ENCODE measurements at regions not wholly inside any gene's neighbourhood (a gene's known extent, or its start where the extent isn't known, plus 50 kb on each side); places are given as distances from the start of the nearest gene placed in this dataset.

DNA sequence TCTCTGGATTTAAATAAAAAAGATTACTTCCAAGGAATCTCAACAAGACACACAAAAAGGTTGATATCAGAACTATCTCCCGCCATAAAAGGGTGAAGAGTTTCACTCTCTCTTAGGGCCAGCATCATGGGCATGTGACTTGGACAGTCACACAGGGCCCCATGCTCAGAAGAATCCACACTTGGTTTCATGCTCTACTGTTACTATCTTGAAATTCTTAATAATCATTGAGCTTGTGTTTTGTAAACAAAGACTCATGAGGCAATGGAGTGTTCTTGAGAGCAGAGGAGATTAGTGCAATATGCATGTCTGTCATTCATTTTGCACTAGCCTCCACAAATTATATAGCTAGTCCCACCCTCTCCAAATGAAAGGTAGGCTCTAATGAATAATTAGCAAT lies 58.4 kb downstream of the HMHB1 start:
- Histone ChIP-seq H3K27ac (ENCODE audit: insufficient read length, low read depth, low read length) (no peak overlapping the region), H2AFZ (ENCODE audit: low read length) (no peak overlapping the region), H3K27me3 (ENCODE audit: insufficient read depth, low read length) (no peaks in the 10 kb centered on the region), H2BK20ac (ENCODE audit: low read depth, low read length, poor library complexity, severe bottlenecking) (no peak overlapping the region), H2BK120ac (ENCODE audit: low read depth, low read length, poor library complexity, severe bottlenecking) (no peak overlapping the region), H3K23me2 (ENCODE audit: insufficient read length, low read depth, low read length, poor library complexity, severe bottlenecking) (no peaks in the 10 kb centered on the region), H3K23ac (ENCODE audit: insufficient read length, low read depth, low read length) (no peak overlapping the region), H3K4ac (ENCODE audit: low read depth, low read length) (no peak overlapping the region), H2AK5ac (ENCODE audit: insufficient read length, low read length) (no peak overlapping the region), H4K20me1 (ENCODE audit: control insufficient read depth, insufficient read depth, insufficient read length) (no peaks in the 10 kb centered on the region), H4K5ac (ENCODE audit: insufficient read length, low read depth, low read length) (no peak overlapping the region), H2BK12ac (ENCODE audit: insufficient read length, low read depth, low read length) (no peak overlapping the region), H2BK15ac (ENCODE audit: low read depth, low read length) (no peak overlapping the region), H3K79me1 (ENCODE audit: insufficient read depth, low read depth, low read length, poor library complexity, severe bottlenecking) (no peaks in the 10 kb centered on the region), H3K18ac (ENCODE audit: insufficient read length, low read depth, low read length) (no peak overlapping the region), H2BK5ac (ENCODE audit: insufficient read length, low read length) (no peak overlapping the region), H3K9ac (ENCODE audit: extremely low read depth, insufficient read length, low read length) (no peak overlapping the region), H4K8ac (replicated peaks; ENCODE audit: insufficient read length, low read depth, low read length) (no peak overlapping the region), H3K4me1 (ENCODE audit: insufficient read depth, low read length) (0 out of 2 replicates have a peak, but pooled peaks cover 2% of the 10 kb centered on the region), H3K4me2 (ENCODE audit: insufficient read depth, insufficient read length, low read length) (no peak overlapping the region), H3K79me2 (ENCODE audit: insufficient read depth, low read length) (no peaks in the 10 kb centered on the region), H4K91ac (ENCODE audit: insufficient read length, low read depth, low read length) (no peak overlapping the region), H3K9me3 (ENCODE audit: control insufficient read depth, low read depth, low read length) (no peaks in the 10 kb centered on the region), H3T11ph (ENCODE audit: low read length) (no peak overlapping the region), H3K56ac (ENCODE audit: insufficient read length, low read depth, low read length) (no peak overlapping the region), H3K14ac (ENCODE audit: insufficient read depth, low read length) (no peak overlapping the region)
- WGBS (ENCODE audit: extremely low coverage, insufficient read length, low lambda C conversion rate) = no CpG with 5 or more reads among the region's 1 CpG
- Mint-ChIP-seq H3K27ac (no peak overlapping the region), H3K4me3 (no peak overlapping the region), H3K27me3 (ENCODE audit: low read depth) (no peaks in the 10 kb centered on the region), H3K4me1 (peaks cover 26 to 29% of the 10 kb centered on the region in 2 experiments), H3K9me3 (no peaks in the 10 kb centered on the region), H3K36me3 (ENCODE audit: insufficient read depth in 1 of 3, low read depth in 3 of 3) (0 out of 7 replicates have a peak, but pooled peaks cover 0 to 3% (median 0%) of the 10 kb centered on the region in 3 experiments)
- TF ChIP-seq, protein P1, sequence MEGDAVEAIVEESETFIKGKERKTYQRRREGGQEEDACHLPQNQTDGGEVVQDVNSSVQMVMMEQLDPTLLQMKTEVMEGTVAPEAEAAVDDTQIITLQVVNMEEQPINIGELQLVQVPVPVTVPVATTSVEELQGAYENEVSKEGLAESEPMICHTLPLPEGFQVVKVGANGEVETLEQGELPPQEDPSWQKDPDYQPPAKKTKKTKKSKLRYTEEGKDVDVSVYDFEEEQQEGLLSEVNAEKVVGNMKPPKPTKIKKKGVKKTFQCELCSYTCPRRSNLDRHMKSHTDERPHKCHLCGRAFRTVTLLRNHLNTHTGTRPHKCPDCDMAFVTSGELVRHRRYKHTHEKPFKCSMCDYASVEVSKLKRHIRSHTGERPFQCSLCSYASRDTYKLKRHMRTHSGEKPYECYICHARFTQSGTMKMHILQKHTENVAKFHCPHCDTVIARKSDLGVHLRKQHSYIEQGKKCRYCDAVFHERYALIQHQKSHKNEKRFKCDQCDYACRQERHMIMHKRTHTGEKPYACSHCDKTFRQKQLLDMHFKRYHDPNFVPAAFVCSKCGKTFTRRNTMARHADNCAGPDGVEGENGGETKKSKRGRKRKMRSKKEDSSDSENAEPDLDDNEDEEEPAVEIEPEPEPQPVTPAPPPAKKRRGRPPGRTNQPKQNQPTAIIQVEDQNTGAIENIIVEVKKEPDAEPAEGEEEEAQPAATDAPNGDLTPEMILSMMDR (conservative IDR thresholded peaks at IDR 0.05) = no peak
- DNase-seq = no peak
